SJSA1 (cell line): ENCODE measurements at regions not wholly inside any gene's neighbourhood (a gene's known extent, or its start where the extent isn't known, plus 50 kb on each side); places are given as distances from the start of the nearest gene placed in this dataset.
"Not testable (repeated sequence)": the region's sequence is repeated elsewhere in the genome, so short reads cannot be mapped to it uniquely, and the experiment has no call there.

ENCODE experiments used
- DNase-seq, 2 experiments: peaks; one replicate each; pipeline ENCODE4 v3.0.0-alpha.2; 2015 to 2020; ENCODE audit warnings: low spot score in 2 of 2, low read depth in 1 of 2
- H3K27ac ChIP-seq: fragments of 250-450 bp; sonication (Bioruptor Pico); 2 replicates; pipeline ENCODE4 v1.5.1; 2020; ENCODE audit warnings: mild to moderate bottlenecking, moderate library complexity
- H3K27me3 ChIP-seq: fragments of 250-450 bp; sonication (Bioruptor Pico); replicated peaks from 2 replicates; pipeline ENCODE4 v1.5.1; 2020; ENCODE audit warnings: mild to moderate bottlenecking, moderate library complexity
- H3K36me3 ChIP-seq: fragments of 250-450 bp; sonication (Bioruptor Pico); 2 replicates; pipeline ENCODE4 v1.5.1; 2020; ENCODE audit warnings: mild to moderate bottlenecking
- H3K4me1 ChIP-seq: fragments of 250-450 bp; sonication (Bioruptor Pico); replicated peaks from 2 replicates; pipeline ENCODE4 v1.6.1; 2021; ENCODE audit warnings: mild to moderate bottlenecking
- H3K4me3 ChIP-seq: fragments of 250-450 bp; sonication (Bioruptor Pico); 2 replicates; pipeline ENCODE4 v1.5.1; 2020; ENCODE audit warnings: mild to moderate bottlenecking
- H3K9me3 ChIP-seq: fragments of 250-450 bp; sonication (Bioruptor Pico); replicated peaks from 2 replicates; pipeline ENCODE4 v1.5.1; 2020; ENCODE audit warnings: mild to moderate bottlenecking

- no peak for DNase-seq
- H3K27ac ChIP-seq: no peak overlapping the region
Measured at GRCh38 chr2:75844651-75845050, 133.9 kb upstream of the GCFC2 start.

GRCh38 chr2:75834588-75834987, 123.9 kb upstream of the GCFC2 start:
- not testable (repeated sequence) for H3K27me3 ChIP-seq, H3K9me3 ChIP-seq, H3K27ac ChIP-seq, H3K4me1 ChIP-seq, DNase-seq, H3K36me3 ChIP-seq, H3K4me3 ChIP-seq

More at GRCh38 chr2:75844651-75845050, 133.9 kb upstream of the GCFC2 start:
- Histone ChIP-seq H3K27me3 (peaks cover 2% of the 10 kb centered on the region; the same call in 1 of the 2 replicates), H3K36me3 (no peaks in the 10 kb centered on the region), H3K4me3 (no peak overlapping the region), H3K9me3 (no peaks in the 10 kb centered on the region), H3K4me1 (no peaks in the 10 kb centered on the region)

GRCh38 chr2:75833386-75833785, 122.7 kb upstream of the GCFC2 start:
- H3K27me3 ChIP-seq: peaks cover 9% of the 10 kb centered on the region
- H3K27ac ChIP-seq: no peak overlapping the region
- no peak overlapping the region for H3K4me3 ChIP-seq
- no peaks in the 10 kb centered on the region for H3K9me3 ChIP-seq
- no peak for DNase-seq
- no peaks in the 10 kb centered on the region for H3K4me1 ChIP-seq
- H3K36me3 ChIP-seq: no peaks in the 10 kb centered on the region

- H3K4me1 ChIP-seq: no peaks in the 10 kb centered on the region
- H3K27ac ChIP-seq: no peak overlapping the region
- H3K36me3 ChIP-seq: no peaks in the 10 kb centered on the region
- H3K27me3 ChIP-seq: peaks cover 11% of the 10 kb centered on the region
- H3K9me3 ChIP-seq: no peaks in the 10 kb centered on the region
- H3K4me3 ChIP-seq: no peak overlapping the region
- DNase-seq: no peak
Measured at GRCh38 chr2:75828826-75829225, 118.1 kb upstream of the GCFC2 start.

GRCh38 chr2:75823515-75823914, 112.8 kb upstream of the GCFC2 start:
- H3K27ac ChIP-seq, DNase-seq, H3K27me3 ChIP-seq, H3K4me3 ChIP-seq, H3K4me1 ChIP-seq, H3K9me3 ChIP-seq, H3K36me3 ChIP-seq: not testable (repeated sequence)

GRCh38 chr2:75822336-75822735, 111.6 kb upstream of the GCFC2 start:
- H3K4me1 ChIP-seq: no peaks in the 10 kb centered on the region
- H3K27ac ChIP-seq: no peak overlapping the region
- no peaks in the 10 kb centered on the region; the same call in 1 of the 2 replicates for H3K27me3 ChIP-seq
- DNase-seq: no peak
- H3K4me3 ChIP-seq: no peak overlapping the region
- H3K9me3 ChIP-seq: no peaks in the 10 kb centered on the region
- H3K36me3 ChIP-seq: no peaks in the 10 kb centered on the region

- Histone ChIP-seq H3K27me3 (no peaks in the 10 kb centered on the region), H3K27ac (no peak overlapping the region), H3K4me1 (no peaks in the 10 kb centered on the region), H3K36me3 (no peaks in the 10 kb centered on the region), H3K4me3 (no peak overlapping the region), H3K9me3 (no peaks in the 10 kb centered on the region)
- DNase-seq: no peak
Measured at GRCh38 chr2:75820693-75821092, 110.0 kb upstream of the GCFC2 start.

GRCh38 chr2:75810611-75811330, 100.1 kb upstream of the GCFC2 start:
- Histone ChIP-seq H3K36me3 (no peaks in the 10 kb centered on the region), H3K4me3 (no peak overlapping the region), H3K4me1 (no peaks in the 10 kb centered on the region), H3K27ac (no peak overlapping the region), H3K27me3 (no peaks in the 10 kb centered on the region; the same call in 1 of the 2 replicates), H3K9me3 (no peaks in the 10 kb centered on the region)
- no peak for DNase-seq

- DNase-seq: no peak
- H3K4me3 ChIP-seq: no peak overlapping the region
- H3K27ac ChIP-seq: no peak overlapping the region
- H3K9me3 ChIP-seq: no peaks in the 10 kb centered on the region
- H3K36me3 ChIP-seq: no peaks in the 10 kb centered on the region
- H3K4me1 ChIP-seq: no peaks in the 10 kb centered on the region
- H3K27me3 ChIP-seq: no peaks in the 10 kb centered on the region
Measured at GRCh38 chr2:75808793-75809535, 98.2 kb upstream of the GCFC2 start.

- Histone ChIP-seq H3K36me3 (no peaks in the 10 kb centered on the region), H3K27me3 (no peaks in the 10 kb centered on the region), H3K4me1 (no peaks in the 10 kb centered on the region), H3K27ac (no peak overlapping the region), H3K9me3 (no peaks in the 10 kb centered on the region), H3K4me3 (no peak overlapping the region)
- DNase-seq: no peak
Measured at GRCh38 chr2:75807992-75808391, 97.3 kb upstream of the GCFC2 start.

- H3K9me3 ChIP-seq: no peaks in the 10 kb centered on the region
- no peak overlapping the region for H3K27ac ChIP-seq
- H3K36me3 ChIP-seq: no peaks in the 10 kb centered on the region
- no peak overlapping the region for H3K4me3 ChIP-seq
- DNase-seq: no peak
- H3K27me3 ChIP-seq: no peaks in the 10 kb centered on the region
- no peaks in the 10 kb centered on the region for H3K4me1 ChIP-seq
Measured at GRCh38 chr2:75801234-75801982, 90.7 kb upstream of the GCFC2 start.

- Histone ChIP-seq H3K27me3 (no peaks in the 10 kb centered on the region), H3K4me3 (no peak overlapping the region), H3K9me3 (no peaks in the 10 kb centered on the region), H3K36me3 (no peaks in the 10 kb centered on the region), H3K27ac (no peak overlapping the region), H3K4me1 (no peaks in the 10 kb centered on the region)
- no peak for DNase-seq
Measured at GRCh38 chr2:75800456-75800855, 89.7 kb upstream of the GCFC2 start.

- no peak overlapping the region for H3K4me3 ChIP-seq
- no peak overlapping the region for H3K27ac ChIP-seq
- H3K4me1 ChIP-seq: no peaks in the 10 kb centered on the region
Measured at GRCh38 chr2:75799859-75800258, 89.1 kb upstream of the GCFC2 start.

GRCh38 chr2:75798569-75798968, 87.9 kb upstream of the GCFC2 start:
- no peak overlapping the region for H3K4me3 ChIP-seq
- H3K27ac ChIP-seq: no peak overlapping the region
- H3K36me3 ChIP-seq: no peaks in the 10 kb centered on the region
- DNase-seq: no peak
- no peaks in the 10 kb centered on the region for H3K4me1 ChIP-seq
- no peaks in the 10 kb centered on the region for H3K27me3 ChIP-seq
- H3K9me3 ChIP-seq: no peaks in the 10 kb centered on the region

More at GRCh38 chr2:75799859-75800258, 89.1 kb upstream of the GCFC2 start:
- Histone ChIP-seq H3K27me3 (no peaks in the 10 kb centered on the region), H3K36me3 (no peaks in the 10 kb centered on the region), H3K9me3 (no peaks in the 10 kb centered on the region)
- no peak for DNase-seq
